GM18508 (cell line): ENCODE measurements at regions not wholly inside any gene's neighbourhood (a gene's known extent, or its start where the extent isn't known, plus 50 kb on each side); places are given as distances from the start of the nearest gene placed in this dataset.
"Not testable (repeated sequence)": the region's sequence is repeated elsewhere in the genome, so short reads cannot be mapped to it uniquely, and the experiment has no call there.

ENCODE experiments used
- ATAC-seq: cut with Tn5 transposase; IDR thresholded peaks from one replicate; pipeline ENCODE4 v1.9.1; 2021; ENCODE audit warnings: moderate number of reproducible peaks; ENCODE audit not compliant: insufficient read depth, unreplicated experiment

GRCh38 chr2:59196491-59196890 is 955.4 kb upstream of the FANCL start:
- ATAC-seq, result no peak

GRCh38 chr2:59195851-59196250 is 954.7 kb upstream of the FANCL start:
- no peak for ATAC-seq

- ATAC-seq, result no peak
Measured at GRCh38 chr2:59191781-59192180, 950.7 kb upstream of the FANCL start.

GRCh38 chr2:59190518-59190917 is 949.4 kb upstream of the FANCL start:
- ATAC-seq, result no peak

GRCh38 chr2:59184276-59185020 is 943.3 kb upstream of the FANCL start:
- no peak for ATAC-seq

GRCh38 chr2:59183070-59183469 is 941.9 kb upstream of the FANCL start:
- no peak for ATAC-seq

- no peak for ATAC-seq
Measured at GRCh38 chr2:59182249-59182648, 941.1 kb upstream of the FANCL start.

GRCh38 chr2:59181347-59181746 is 940.2 kb upstream of the FANCL start:
- no peak for ATAC-seq

GRCh38 chr2:59180621-59181020 is 939.5 kb upstream of the FANCL start:
- no peak for ATAC-seq

GRCh38 chr2:59180111-59180510 is 939.0 kb upstream of the FANCL start:
- ATAC-seq, result no peak

- ATAC-seq, result no peak
Measured at GRCh38 chr2:59177748-59178147, 936.6 kb upstream of the FANCL start.

- no peak for ATAC-seq
Measured at GRCh38 chr2:59176737-59177136, 935.6 kb upstream of the FANCL start.

- no peak for ATAC-seq
Measured at GRCh38 chr2:59174536-59175243, 933.6 kb upstream of the FANCL start.

GRCh38 chr2:59173325-59173724 is 932.2 kb upstream of the FANCL start:
- no peak for ATAC-seq

- no peak for ATAC-seq
Measured at GRCh38 chr2:59171019-59171418, 929.9 kb upstream of the FANCL start.

- ATAC-seq, result no peak
Measured at GRCh38 chr2:59168766-59169165, 927.6 kb upstream of the FANCL start.

- ATAC-seq, result no peak
Measured at GRCh38 chr2:59167514-59167913, 926.4 kb upstream of the FANCL start.

- ATAC-seq, result not testable (repeated sequence)
Measured at GRCh38 chr2:59157908-59158307, 916.8 kb upstream of the FANCL start.

GRCh38 chr2:59151805-59152204 is 910.7 kb upstream of the FANCL start:
- ATAC-seq, result no peak

- no peak for ATAC-seq
Measured at GRCh38 chr2:59150217-59150849, 909.2 kb upstream of the FANCL start.

- no peak for ATAC-seq
Measured at GRCh38 chr2:59149271-59149670, 908.1 kb upstream of the FANCL start.
